Neutrophil (primary cell): ENCODE measurements at regions not wholly inside any gene's neighbourhood (a gene's known extent, or its start where the extent isn't known, plus 50 kb on each side); places are given as distances from the start of the nearest gene placed in this dataset.
"Not testable (repeated sequence)": the region's sequence is repeated elsewhere in the genome, so short reads cannot be mapped to it uniquely, and the experiment has no call there.

ENCODE experiments used
- H3K27ac ChIP-seq: fragments of 200-600 bp; sonication (generic); 2 replicates; pipeline ENCODE4 v1.5.1; 2016; ENCODE audit warnings: mild to moderate bottlenecking, moderate library complexity
- H3K27me3 ChIP-seq: fragments of 200-600 bp; sonication (generic); 2 replicates; pipeline ENCODE4 v1.6.0; 2016; ENCODE audit warnings: mild to moderate bottlenecking
- H3K36me3 ChIP-seq: fragments of 200-600 bp; sonication (generic); 2 replicates; pipeline ENCODE4 v1.5.1; 2017
- H3K4me1 ChIP-seq, 2 experiments: fragments of 200-600 bp in 1 of 2; sonication (generic) in 1 of 2; 1 replicate in 1 of 2; 2 replicates in 1 of 2; pipeline versions ENCODE4 v1.5.1 to v1.6.1; 2013 to 2016; ENCODE audit warnings: low read depth in 1 of 2, low read length in 1 of 2, mild to moderate bottlenecking in 1 of 2, moderate library complexity in 1 of 2; ENCODE audit not compliant: control insufficient read depth in 1 of 2, insufficient read depth in 1 of 2
- H3K4me3 ChIP-seq, 2 experiments: fragments of 200-600 bp in 1 of 2; sonication (generic) in 1 of 2; 1 replicate in 1 of 2; 2 replicates in 1 of 2; pipeline ENCODE4 v1.5.1; 2013 to 2016; ENCODE audit warnings: low read depth in 1 of 2, low read length in 1 of 2, mild to moderate bottlenecking in 1 of 2, moderate library complexity in 1 of 2
- H3K9me3 ChIP-seq: fragments of 200-600 bp; sonication (generic); 2 replicates; pipeline ENCODE4 v1.5.1; 2016
- CTCF ChIP-seq: fragments of 200-600 bp; sonication (generic); IDR thresholded peaks from 2 replicates; pipeline ENCODE4 v1.5.1; 2016; ENCODE audit warnings: antibody characterized with exemption

GRCh38 chr10:32217216-32217615 lies 129.7 kb downstream of the EPC1 start:
- Histone ChIP-seq H3K27ac (no peak overlapping the region), H3K9me3 (peaks cover 7% of the 10 kb centered on the region), H3K4me1 (no peaks in the 10 kb centered on the region), H3K36me3 (no peaks in the 10 kb centered on the region), H3K27me3 (no peaks in the 10 kb centered on the region), H3K4me3 (no peak overlapping the region)
- no peak for TF ChIP-seq CTCF

GRCh38 chr10:32213838-32214237 lies 133.1 kb downstream of the EPC1 start:
- not testable (repeated sequence) for H3K4me1 ChIP-seq, H3K27ac ChIP-seq, H3K4me3 ChIP-seq, H3K36me3 ChIP-seq, H3K9me3 ChIP-seq, H3K27me3 ChIP-seq

- H3K4me1 ChIP-seq, result no peaks in the 10 kb centered on the region
- no peaks in the 10 kb centered on the region for H3K27me3 ChIP-seq
- H3K36me3 ChIP-seq, result no peaks in the 10 kb centered on the region
- H3K9me3 ChIP-seq, result no peaks in the 10 kb centered on the region
- no peak overlapping the region for H3K4me3 ChIP-seq
- TF ChIP-seq CTCF, result no peak
- no peak overlapping the region for H3K27ac ChIP-seq
Observed at GRCh38 chr10:32211046-32211363, 136.0 kb downstream of the EPC1 start.

- no peak for TF ChIP-seq CTCF
Observed at GRCh38 chr10:32210306-32211045, 136.5 kb downstream of the EPC1 start.

GRCh38 chr10:32208005-32208404 lies 139.0 kb downstream of the EPC1 start:
- H3K36me3 ChIP-seq, H3K27ac ChIP-seq, H3K4me3 ChIP-seq, H3K9me3 ChIP-seq, H3K27me3 ChIP-seq, H3K4me1 ChIP-seq: not testable (repeated sequence)

More at GRCh38 chr10:32210306-32211045, 136.5 kb downstream of the EPC1 start:
- H3K27me3 ChIP-seq, result no peaks in the 10 kb centered on the region
- no peaks in the 10 kb centered on the region for H3K9me3 ChIP-seq
- no peak overlapping the region for H3K27ac ChIP-seq
- H3K4me3 ChIP-seq, result no peak overlapping the region
- no peaks in the 10 kb centered on the region for H3K36me3 ChIP-seq
- no peaks in the 10 kb centered on the region for H3K4me1 ChIP-seq

GRCh38 chr10:32207544-32207943 lies 139.4 kb downstream of the EPC1 start:
- no peak for TF ChIP-seq CTCF
- no peaks in the 10 kb centered on the region for H3K4me1 ChIP-seq
- H3K9me3 ChIP-seq, result no peaks in the 10 kb centered on the region
- H3K4me3 ChIP-seq, result no peak overlapping the region
- H3K27ac ChIP-seq, result no peak overlapping the region
- H3K27me3 ChIP-seq, result no peaks in the 10 kb centered on the region
- H3K36me3 ChIP-seq, result no peaks in the 10 kb centered on the region

- no peak for TF ChIP-seq CTCF
- Histone ChIP-seq H3K9me3 (no peaks in the 10 kb centered on the region), H3K36me3 (no peaks in the 10 kb centered on the region), H3K4me1 (no peaks in the 10 kb centered on the region), H3K27me3 (no peaks in the 10 kb centered on the region), H3K27ac (no peak overlapping the region), H3K4me3 (no peak overlapping the region)
Observed at GRCh38 chr10:32205670-32206069, 141.3 kb downstream of the EPC1 start.
